ENCODE measurements at regions not wholly inside any gene's neighbourhood (a gene's known extent, or its start where the extent isn't known, plus 50 kb on each side); places are given as distances from the start of the nearest gene placed in this dataset.

GRCh38 chr1:239843541-239843940 is 248.1 kb upstream of the FMN2 start (continued):
- TF ChIP-seq TAF7 (optimal IDR thresholded peaks at IDR 0.05; ENCODE audit: borderline replicate concordance, low read depth, low read length) (no peak), MAFK (IDR thresholded peaks at IDR 0.05; ENCODE audit: low read depth, low read length) (no peak)

All from H1 (cell line).